Memory B cell (primary cell): ENCODE measurements at regions not wholly inside any gene's neighbourhood (a gene's known extent, or its start where the extent isn't known, plus 50 kb on each side); places are given as distances from the start of the nearest gene placed in this dataset.

Experiments
- ATAC-seq: fragments of 150-1000 bp; cut with Tn5 transposase; 2 replicates; pipeline ENCODE4 v1.10.0; 2021; ENCODE audit warnings: low read depth, mild to moderate bottlenecking, moderate library complexity
- DNase-seq, 2 donors: peaks; one replicate each; pipeline ENCODE4 v3.0.0; 2022; ENCODE audit warnings: low spot score in 2 of 2
- H3K27ac Mint-ChIP-seq: one replicate; pipeline ENCODE4 v1.8.0; 2022; ENCODE audit warnings: mild to moderate bottlenecking, moderate library complexity, mixed read lengths
- H3K27me3 Mint-ChIP-seq: one replicate; pipeline ENCODE4 v1.8.0; 2022; ENCODE audit warnings: mixed read lengths
- H3K36me3 Mint-ChIP-seq: one replicate; pipeline ENCODE4 v1.8.0; 2022; ENCODE audit warnings: mild to moderate bottlenecking, mixed read lengths
- H3K4me1 Mint-ChIP-seq: one replicate; pipeline ENCODE4 v1.8.0; 2022; ENCODE audit warnings: mixed read lengths
- H3K4me3 Mint-ChIP-seq: one replicate; pipeline ENCODE4 v1.8.0; 2022; ENCODE audit warnings: mild to moderate bottlenecking, moderate library complexity, mixed read lengths
- H3K9me3 Mint-ChIP-seq: one replicate; pipeline ENCODE4 v1.8.0; 2022; ENCODE audit warnings: mixed read lengths

DNA sequence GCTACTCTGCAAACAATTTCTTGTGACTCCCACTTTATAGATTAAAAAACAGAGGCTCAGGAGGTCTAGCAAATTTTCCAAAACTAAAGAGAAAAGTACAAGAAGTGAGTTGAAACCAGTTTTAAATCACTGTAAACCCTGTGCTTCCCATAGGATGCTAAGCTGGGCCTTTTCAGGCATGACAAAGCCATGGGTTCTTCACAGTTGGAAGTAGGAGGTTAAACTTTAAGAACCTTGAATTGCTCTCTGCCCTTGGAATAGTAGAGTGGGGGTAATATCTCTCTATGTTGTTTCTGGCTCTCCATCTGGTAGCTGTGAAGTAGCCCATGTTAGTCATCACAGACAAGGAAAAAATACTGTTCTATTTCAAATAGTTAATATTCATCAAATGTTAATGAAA, 193.6 kb upstream of the SATB1 start:
- Mint-ChIP-seq H3K27ac (no peak overlapping the region), H3K4me3 (no peak overlapping the region), H3K4me1 (peaks cover 3% of the 10 kb centered on the region), H3K36me3 (no peaks in the 10 kb centered on the region), H3K27me3 (no peaks in the 10 kb centered on the region), H3K9me3 (no peaks in the 10 kb centered on the region)
- no peak for DNase-seq
- ATAC-seq: no peak

DNA sequence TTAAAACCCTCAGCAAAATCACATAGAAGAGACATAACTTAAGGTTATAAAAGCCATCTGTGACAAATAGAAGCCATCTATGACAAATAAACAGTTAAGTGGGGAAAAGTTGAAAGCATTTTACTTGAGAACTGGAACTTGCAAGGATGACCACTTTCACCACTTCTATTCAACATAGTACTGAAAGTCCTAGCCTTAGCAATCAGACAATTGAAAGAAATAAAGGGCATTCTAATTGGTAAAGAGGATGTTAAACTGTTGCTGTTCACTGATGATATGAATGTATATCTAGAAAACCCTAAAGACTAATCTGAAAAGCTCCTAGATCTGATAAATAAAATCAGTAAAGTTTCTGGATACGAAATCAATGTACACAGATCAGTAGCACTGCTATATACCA, 186.9 kb upstream of the SATB1 start:
- Mint-ChIP-seq H3K4me1 (peaks cover 3% of the 10 kb centered on the region), H3K4me3 (no peak overlapping the region), H3K27me3 (no peaks in the 10 kb centered on the region), H3K27ac (no peak overlapping the region), H3K9me3 (peaks cover 5% of the 10 kb centered on the region), H3K36me3 (no peaks in the 10 kb centered on the region)
- ATAC-seq (no peak), DNase-seq (no peak)

DNA sequence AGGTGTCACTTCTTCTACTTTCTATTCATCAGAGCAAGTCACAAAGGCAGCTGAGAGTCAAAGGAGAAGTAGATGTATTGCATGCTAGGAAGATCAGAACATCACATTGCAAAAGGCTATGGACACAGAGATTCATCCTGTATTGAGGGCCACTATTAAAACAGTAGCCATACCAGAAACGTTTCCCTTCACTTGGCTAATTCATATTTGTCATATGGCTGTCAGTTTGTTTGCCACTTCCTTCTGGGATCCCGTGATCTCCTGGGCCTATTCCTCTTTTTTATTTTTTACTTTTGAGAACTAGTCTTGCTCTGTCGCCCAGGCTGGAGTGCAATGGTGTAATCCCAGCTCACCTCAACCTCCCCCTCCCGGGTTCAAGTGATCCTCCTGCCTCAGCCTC, 184.0 kb upstream of the SATB1 start:
- Mint-ChIP-seq H3K36me3 (no peaks in the 10 kb centered on the region), H3K4me3 (no peak overlapping the region), H3K27ac (no peak overlapping the region), H3K27me3 (no peaks in the 10 kb centered on the region), H3K9me3 (peaks cover 5% of the 10 kb centered on the region), H3K4me1 (no peaks in the 10 kb centered on the region)
- DNase-seq: no peak
- no peak for ATAC-seq

DNA sequence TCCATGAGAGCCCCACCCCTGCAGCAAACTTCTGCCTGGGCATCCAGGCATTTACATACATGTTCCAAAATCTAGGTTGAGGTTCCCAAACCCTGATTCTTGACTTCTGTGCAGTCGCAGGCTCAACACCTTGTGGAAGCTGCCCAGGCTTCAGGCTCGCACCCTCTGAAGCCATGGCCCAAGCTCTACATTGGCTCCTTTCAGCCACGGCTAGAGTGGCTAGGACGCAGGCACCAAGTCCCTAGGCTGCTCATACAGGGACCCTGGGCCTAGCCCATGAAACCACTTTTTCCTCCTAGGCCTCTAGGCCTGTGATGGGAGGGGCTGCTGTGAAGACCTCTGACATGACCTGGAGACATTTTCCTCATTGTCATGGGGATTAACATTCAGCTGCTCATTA, 172.8 kb upstream of the SATB1 start:
- Mint-ChIP-seq H3K4me3 (no peak overlapping the region), H3K9me3 (no peaks in the 10 kb centered on the region), H3K27ac (no peak overlapping the region), H3K36me3 (peaks cover 5% of the 10 kb centered on the region), H3K4me1 (no peaks in the 10 kb centered on the region), H3K27me3 (peaks cover 1% of the 10 kb centered on the region)
- DNase-seq (no peak), ATAC-seq (no peak)

DNA sequence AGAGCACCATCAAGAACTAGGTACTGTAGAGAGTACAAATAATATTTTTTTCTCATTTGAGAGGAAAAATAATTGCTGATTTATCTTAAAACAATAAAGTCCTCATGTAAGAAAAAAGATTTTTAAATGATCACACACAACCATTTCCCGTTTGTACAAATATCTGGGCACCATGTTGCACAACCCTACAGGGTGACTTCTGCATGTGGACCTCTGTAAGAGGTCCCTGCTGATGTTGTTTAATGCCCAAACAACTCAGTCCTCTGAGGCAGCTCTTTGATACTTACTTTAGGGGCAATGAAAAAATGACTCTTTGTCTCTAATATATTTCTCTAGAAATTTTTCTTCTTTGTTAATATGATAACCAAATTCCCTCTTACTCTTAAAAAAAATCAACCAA, 168.1 kb upstream of the SATB1 start:
- Mint-ChIP-seq H3K27me3 (no peaks in the 10 kb centered on the region), H3K4me3 (no peak overlapping the region), H3K36me3 (no peaks in the 10 kb centered on the region), H3K4me1 (no peaks in the 10 kb centered on the region), H3K9me3 (no peaks in the 10 kb centered on the region), H3K27ac (no peak overlapping the region)
- DNase-seq (no peak), ATAC-seq (no peak)

DNA sequence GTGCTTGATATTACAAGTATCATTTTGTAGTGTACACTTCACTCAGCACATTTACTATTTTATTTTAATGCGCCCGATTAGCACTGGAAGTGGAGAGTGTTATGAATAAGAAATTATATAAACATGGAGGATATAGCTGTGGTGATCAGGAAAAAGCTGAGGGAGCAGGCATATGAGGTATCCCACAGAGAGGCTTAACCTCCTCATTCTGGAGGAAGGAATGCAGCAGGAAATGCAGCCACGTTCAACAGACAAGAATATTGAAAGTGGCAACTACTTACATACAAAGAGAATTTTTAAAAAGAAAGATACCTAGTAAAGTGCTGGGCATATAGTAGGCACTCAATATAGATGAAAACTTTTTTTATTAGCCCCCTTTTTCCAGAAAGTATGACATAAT, 166.0 kb upstream of the SATB1 start:
- Mint-ChIP-seq H3K36me3 (no peaks in the 10 kb centered on the region), H3K27ac (no peak overlapping the region), H3K4me1 (no peaks in the 10 kb centered on the region), H3K9me3 (no peaks in the 10 kb centered on the region), H3K27me3 (peaks cover 2% of the 10 kb centered on the region), H3K4me3 (no peak overlapping the region)
- ATAC-seq (no peak), DNase-seq (no peak)

DNA sequence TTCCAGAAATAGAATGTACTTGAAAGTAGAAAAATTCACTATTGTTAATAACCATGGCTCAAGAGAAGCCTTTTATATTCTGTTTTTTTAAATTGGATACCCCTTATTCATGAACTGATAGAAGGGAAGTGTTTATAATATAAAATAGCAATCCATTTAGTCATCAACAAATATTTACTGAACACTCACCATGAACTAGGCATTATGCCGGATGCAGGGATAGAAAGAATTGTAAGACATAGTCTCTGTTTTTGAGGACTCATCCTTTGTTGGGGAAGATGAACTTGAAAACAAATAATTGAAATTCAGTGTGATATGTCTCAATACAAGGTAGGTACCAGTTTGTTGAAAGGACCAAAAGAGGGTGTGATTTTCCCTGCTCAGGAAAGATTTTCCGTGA, 160.9 kb upstream of the SATB1 start:
- ATAC-seq (no peak), DNase-seq (no peak)
- H3K27ac Mint-ChIP-seq: no peak overlapping the region
- peaks cover 2% of the 10 kb centered on the region for H3K27me3 Mint-ChIP-seq
- no peaks in the 10 kb centered on the region for H3K4me1 Mint-ChIP-seq
- H3K9me3 Mint-ChIP-seq: peaks cover 4% of the 10 kb centered on the region
- no peaks in the 10 kb centered on the region for H3K36me3 Mint-ChIP-seq
- no peak overlapping the region for H3K4me3 Mint-ChIP-seq

DNA sequence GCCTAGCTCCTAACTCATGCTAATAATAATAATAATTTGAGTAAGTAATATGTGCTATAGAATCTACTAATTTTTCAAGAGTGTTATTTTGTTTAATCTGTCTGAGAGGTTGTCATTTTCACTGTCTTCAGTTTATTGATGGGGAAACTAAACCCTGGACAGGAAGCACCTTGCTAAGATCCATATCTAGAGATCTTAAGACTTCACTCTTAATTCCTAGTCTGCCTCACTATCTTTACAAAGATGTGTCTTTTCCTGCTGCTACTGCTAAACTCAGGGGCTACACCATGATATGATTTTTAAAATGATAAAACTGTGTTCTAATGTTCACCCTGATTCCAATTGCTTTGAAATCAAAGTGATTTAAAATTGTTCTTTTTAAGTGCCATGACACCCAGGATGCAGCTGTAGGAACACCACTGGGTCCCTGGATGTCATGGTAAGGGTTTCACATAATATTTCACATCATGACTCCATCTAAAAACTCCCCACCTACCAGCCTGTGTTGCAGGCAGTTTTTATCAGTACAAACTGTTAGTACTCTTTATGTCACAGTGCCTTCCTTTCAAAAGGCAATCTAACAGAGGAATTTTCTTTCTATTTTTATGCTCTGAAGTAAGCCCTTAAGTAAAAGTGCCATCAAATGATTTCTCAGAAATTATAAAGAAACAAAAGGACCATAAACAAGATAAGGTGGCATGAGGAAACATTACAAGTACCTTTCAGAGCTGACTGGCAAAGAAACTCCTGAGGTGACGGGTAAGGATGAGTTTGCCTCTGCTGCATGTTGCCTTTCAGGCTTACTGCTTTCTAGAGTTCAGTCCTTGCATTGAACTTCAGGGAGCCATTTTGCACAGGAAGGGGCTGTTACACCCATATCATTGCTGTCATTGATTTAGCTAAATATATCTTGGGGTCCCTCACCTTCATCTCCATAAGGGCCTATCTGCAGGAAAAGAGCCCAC, 160.1 kb upstream of the SATB1 start:
- no peak overlapping the region for H3K4me3 Mint-ChIP-seq
- H3K27ac Mint-ChIP-seq: no peak overlapping the region
- no peak for ATAC-seq
- DNase-seq: no peak
- no peaks in the 10 kb centered on the region for H3K4me1 Mint-ChIP-seq
- no peaks in the 10 kb centered on the region for H3K36me3 Mint-ChIP-seq
- H3K9me3 Mint-ChIP-seq: peaks cover 4% of the 10 kb centered on the region
- H3K27me3 Mint-ChIP-seq: peaks cover 3% of the 10 kb centered on the region

DNA sequence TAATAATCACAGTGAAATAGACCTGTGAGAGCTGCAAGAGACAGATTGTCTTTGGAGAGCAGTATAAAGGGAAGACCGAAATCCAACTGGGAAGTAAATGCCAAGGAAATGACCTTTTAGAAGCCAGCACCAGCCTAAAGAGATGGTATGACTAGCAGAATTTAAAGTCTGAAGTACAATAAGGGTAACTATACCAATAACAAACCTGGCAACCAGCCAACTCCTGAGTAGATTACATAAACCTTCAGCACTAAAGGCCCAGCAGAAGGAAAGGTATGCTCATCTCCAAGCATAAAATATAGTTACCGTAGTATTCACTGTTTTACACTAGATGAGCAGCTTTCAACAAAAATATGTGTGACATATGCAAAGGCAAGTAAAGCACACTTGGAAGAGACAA, 155.1 kb upstream of the SATB1 start:
- Mint-ChIP-seq H3K36me3 (no peaks in the 10 kb centered on the region), H3K4me1 (peaks cover 5% of the 10 kb centered on the region), H3K27ac (no peak overlapping the region), H3K27me3 (peaks cover 6% of the 10 kb centered on the region), H3K9me3 (peaks cover 4% of the 10 kb centered on the region), H3K4me3 (no peak overlapping the region)
- ATAC-seq: no peak
- DNase-seq: no peak

DNA sequence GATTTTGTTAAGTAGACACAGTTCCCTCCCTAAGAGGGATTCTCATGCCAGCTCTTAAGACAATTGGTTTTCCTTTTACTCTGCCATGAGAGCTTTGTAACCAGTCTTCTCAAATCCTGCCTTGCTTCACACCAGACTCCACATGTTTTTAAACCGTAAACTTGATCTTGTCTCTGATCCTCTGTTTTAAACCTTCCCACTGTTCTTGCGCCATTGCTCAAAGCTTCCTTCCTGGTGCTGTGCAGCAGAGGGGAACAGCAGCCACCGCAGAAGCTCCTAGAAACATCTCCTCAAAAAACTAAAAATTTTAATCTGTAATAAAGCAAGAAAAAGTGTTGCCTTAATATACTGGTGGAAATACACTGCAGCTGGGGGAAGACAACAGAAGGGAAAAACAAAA, 154.5 kb upstream of the SATB1 start:
- H3K27me3 Mint-ChIP-seq: peaks cover 6% of the 10 kb centered on the region

DNA sequence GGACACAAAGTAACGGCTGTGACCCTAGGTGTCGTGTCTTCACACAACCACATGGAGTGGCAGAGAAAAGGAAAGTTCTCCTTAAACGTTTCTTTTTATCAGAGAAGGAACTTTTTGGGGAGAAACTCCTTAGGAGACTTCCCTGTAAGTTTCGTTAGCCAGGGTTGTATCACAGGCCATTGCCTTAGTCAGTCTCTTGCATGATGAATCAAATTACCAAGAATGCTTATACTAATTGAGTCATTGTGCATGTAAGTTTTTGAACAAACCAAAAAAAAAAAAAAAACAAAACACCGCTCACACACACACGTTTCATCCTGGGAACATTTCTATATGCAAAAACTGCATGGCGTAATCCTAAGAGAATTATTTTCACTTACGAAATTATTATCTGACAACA, 150.4 kb upstream of the SATB1 start:
- Mint-ChIP-seq H3K27ac (no peak overlapping the region), H3K9me3 (no peaks in the 10 kb centered on the region), H3K36me3 (no peaks in the 10 kb centered on the region), H3K4me3 (no peak overlapping the region), H3K4me1 (peaks cover 5% of the 10 kb centered on the region), H3K27me3 (peaks cover 6% of the 10 kb centered on the region)
- DNase-seq (no peak), ATAC-seq (no peak)

More for the DNA sequence above, 154.5 kb upstream of the SATB1 start:
- no peaks in the 10 kb centered on the region for H3K36me3 Mint-ChIP-seq
- H3K9me3 Mint-ChIP-seq: peaks cover 4% of the 10 kb centered on the region
- ATAC-seq (no peak), DNase-seq (no peak)
- H3K4me1 Mint-ChIP-seq: peaks cover 5% of the 10 kb centered on the region
- no peak overlapping the region for H3K27ac Mint-ChIP-seq
- H3K4me3 Mint-ChIP-seq: no peak overlapping the region

DNA sequence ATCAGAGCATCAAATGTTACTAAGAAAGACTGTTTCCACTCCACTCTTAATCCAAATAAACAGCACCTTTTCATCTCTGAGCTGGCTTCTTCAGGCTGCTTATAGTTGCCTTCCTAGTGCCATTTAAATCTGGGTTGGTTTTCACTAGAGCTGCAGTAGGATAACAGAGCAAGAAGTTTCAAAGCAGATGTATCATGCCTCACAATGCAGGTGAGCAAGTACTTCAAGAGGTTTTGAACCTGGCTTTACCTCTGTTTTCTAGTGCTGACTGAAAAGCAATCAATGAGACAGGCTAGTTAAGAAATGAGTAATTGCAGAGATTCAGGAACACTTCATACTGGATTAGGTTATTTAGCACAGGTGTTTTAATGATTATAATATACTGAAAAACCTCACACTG, 147.7 kb upstream of the SATB1 start:
- H3K36me3 Mint-ChIP-seq: no peaks in the 10 kb centered on the region
- ATAC-seq (no peak), DNase-seq (no peak)
- no peaks in the 10 kb centered on the region for H3K4me1 Mint-ChIP-seq
- no peak overlapping the region for H3K4me3 Mint-ChIP-seq
- no peak overlapping the region for H3K27ac Mint-ChIP-seq
- H3K9me3 Mint-ChIP-seq: no peaks in the 10 kb centered on the region
- peaks cover 5% of the 10 kb centered on the region for H3K27me3 Mint-ChIP-seq

DNA sequence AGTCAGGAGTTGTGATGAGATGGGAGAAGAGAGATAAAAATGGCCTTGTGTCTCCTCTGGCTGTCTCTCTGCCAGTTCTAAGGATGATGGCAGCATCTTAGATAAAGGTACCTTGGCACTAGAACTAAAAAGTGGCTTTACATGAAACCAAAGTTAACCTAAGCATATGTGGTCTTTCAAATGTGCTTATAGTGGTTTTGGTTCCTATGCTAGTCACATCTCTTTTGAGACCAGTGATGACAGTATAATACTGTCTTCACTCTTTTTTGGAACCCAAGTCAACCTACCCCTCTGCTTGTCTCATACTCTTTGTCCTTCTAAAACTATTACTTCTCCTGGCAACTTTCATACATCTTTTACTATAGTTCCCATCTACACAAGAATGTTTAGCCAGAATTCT, 142.2 kb upstream of the SATB1 start:
- Mint-ChIP-seq H3K27me3 (no peaks in the 10 kb centered on the region), H3K9me3 (no peaks in the 10 kb centered on the region), H3K4me3 (no peak overlapping the region), H3K27ac (no peak overlapping the region), H3K36me3 (no peaks in the 10 kb centered on the region), H3K4me1 (no peaks in the 10 kb centered on the region)
- ATAC-seq: no peak
- no peak for DNase-seq

DNA sequence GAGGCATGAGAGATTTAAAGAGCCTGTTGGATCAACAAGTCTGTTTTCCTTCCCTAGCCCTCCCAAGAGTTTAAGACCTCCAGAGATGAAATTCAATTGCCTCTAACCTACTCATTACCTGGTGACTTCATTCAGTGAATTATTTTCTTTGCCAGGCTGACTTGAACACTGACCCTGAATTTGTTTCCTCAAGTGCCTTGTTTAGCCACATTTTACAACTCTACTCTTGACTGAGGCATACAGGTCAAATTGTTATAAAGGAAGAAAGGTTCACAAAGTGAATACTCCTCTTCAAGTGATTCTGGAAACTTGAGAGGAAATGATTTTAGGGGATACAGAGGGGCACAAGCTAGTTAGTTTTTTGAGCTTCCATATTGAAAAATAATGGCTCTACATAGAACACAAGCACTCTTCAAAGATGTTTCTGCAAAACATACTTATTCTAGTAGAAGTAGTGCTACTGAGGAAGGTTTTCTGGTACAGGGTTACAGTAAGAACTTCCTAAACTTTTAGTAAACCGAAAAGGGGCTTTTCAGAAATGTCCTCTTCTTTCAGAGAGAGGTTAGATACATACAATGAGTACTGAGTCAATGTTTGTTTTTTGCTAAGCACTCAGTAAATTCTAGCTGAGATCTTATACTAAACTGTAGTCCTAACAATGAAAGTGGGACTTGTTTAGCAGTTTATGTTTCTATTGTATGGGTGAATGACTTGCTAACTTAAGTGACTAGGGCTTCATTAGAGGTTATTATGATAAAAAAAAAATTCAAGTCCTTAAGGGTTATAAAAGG, 137.4 kb upstream of the SATB1 start:
- ATAC-seq (no peak), DNase-seq (no peak)
- peaks cover 4% of the 10 kb centered on the region for H3K27me3 Mint-ChIP-seq
- H3K9me3 Mint-ChIP-seq: no peaks in the 10 kb centered on the region
- no peak overlapping the region for H3K27ac Mint-ChIP-seq
- H3K4me1 Mint-ChIP-seq: peaks cover 5% of the 10 kb centered on the region
- H3K4me3 Mint-ChIP-seq: no peak overlapping the region
- H3K36me3 Mint-ChIP-seq: no peaks in the 10 kb centered on the region
